Activated CD4-positive, alpha-beta memory T cell treated with anti-CD3 and anti-CD28 coated beads, Interleukin-2, amount 10 ng/mL, durations not matched to agents 7 days and 5 days (primary cell): ENCODE measurements at regions not wholly inside any gene's neighbourhood (a gene's known extent, or its start where the extent isn't known, plus 50 kb on each side); places are given as distances from the start of the nearest gene placed in this dataset.

Experiments used
- CTCF ChIA-PET: fragments of 350-600 bp; sonication (Branson Sonifier 250); formaldehyde crosslinking; loops from one replicate; lab custom pipeline; 2021; ENCODE audit warnings: antibody characterized with exemption, inconsistent platforms; lab: Charles Lee
- POLR2A ChIA-PET: fragments of 350-600 bp; sonication (Branson Sonifier 250); formaldehyde crosslinking; loops from one replicate; lab custom pipeline; 2021; ENCODE audit warnings: antibody characterized with exemption; lab: Charles Lee
- DNase-seq: peaks from one replicate; pipeline ENCODE4 v3.0.0-alpha.2; 2020
- H3K27ac Mint-ChIP-seq: one replicate; pipeline ENCODE4 v1.8.0; 2021; ENCODE audit warnings: mild to moderate bottlenecking, mixed read lengths
- H3K27me3 Mint-ChIP-seq: one replicate; pipeline ENCODE4 v1.8.0; 2021; ENCODE audit warnings: mixed read lengths
- H3K36me3 Mint-ChIP-seq: one replicate; pipeline ENCODE4 v1.8.0; 2021; ENCODE audit warnings: low read depth, mixed read lengths
- H3K4me1 Mint-ChIP-seq: one replicate; pipeline ENCODE4 v1.8.0; 2021; ENCODE audit warnings: mixed read lengths
- H3K4me3 Mint-ChIP-seq: one replicate; pipeline ENCODE4 v1.8.0; 2021; ENCODE audit warnings: mild to moderate bottlenecking, mixed read lengths
- H3K9me3 Mint-ChIP-seq: one replicate; pipeline ENCODE4 v1.8.0; 2021; ENCODE audit warnings: mixed read lengths

DNA sequence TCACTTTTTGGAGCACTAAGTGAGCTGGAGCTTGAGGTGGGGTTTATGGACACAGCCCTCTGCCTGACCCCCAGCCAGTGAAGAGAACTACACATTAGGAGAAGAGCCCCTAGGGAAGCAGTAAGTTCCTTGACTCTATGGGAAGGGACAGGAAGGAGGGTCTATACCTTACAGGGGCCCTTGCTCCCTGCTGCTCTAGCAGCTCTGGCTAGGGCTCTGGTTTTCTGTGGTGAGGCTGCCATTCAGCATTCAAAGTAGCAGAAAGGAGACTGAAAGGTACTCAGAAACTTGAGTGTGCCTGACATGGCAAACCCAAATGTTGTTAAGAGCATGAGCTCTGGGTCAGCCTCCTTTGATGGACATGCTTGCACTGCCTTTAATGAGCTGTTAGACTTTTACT, 144.0 kb upstream of the KIT start:
- no peak for DNase-seq
- Mint-ChIP-seq H3K4me1 (no peaks in the 10 kb centered on the region), H3K36me3 (no peaks in the 10 kb centered on the region), H3K9me3 (no peaks in the 10 kb centered on the region), H3K27me3 (no peaks in the 10 kb centered on the region), H3K27ac (no peak overlapping the region), H3K4me3 (no peak overlapping the region)
- CTCF ChIA-PET: no interaction called here
- POLR2A ChIA-PET: no interaction called here

GRCh38 chr4:54516556-54517215, 141.1 kb upstream of the KIT start:
- Mint-ChIP-seq H3K36me3 (no peaks in the 10 kb centered on the region), H3K4me3 (no peak overlapping the region), H3K4me1 (no peaks in the 10 kb centered on the region), H3K27ac (no peak overlapping the region), H3K27me3 (no peaks in the 10 kb centered on the region), H3K9me3 (no peaks in the 10 kb centered on the region)
- ChIA-PET CTCF (no interaction called here), POLR2A (no interaction called here)
- no peak for DNase-seq

DNA sequence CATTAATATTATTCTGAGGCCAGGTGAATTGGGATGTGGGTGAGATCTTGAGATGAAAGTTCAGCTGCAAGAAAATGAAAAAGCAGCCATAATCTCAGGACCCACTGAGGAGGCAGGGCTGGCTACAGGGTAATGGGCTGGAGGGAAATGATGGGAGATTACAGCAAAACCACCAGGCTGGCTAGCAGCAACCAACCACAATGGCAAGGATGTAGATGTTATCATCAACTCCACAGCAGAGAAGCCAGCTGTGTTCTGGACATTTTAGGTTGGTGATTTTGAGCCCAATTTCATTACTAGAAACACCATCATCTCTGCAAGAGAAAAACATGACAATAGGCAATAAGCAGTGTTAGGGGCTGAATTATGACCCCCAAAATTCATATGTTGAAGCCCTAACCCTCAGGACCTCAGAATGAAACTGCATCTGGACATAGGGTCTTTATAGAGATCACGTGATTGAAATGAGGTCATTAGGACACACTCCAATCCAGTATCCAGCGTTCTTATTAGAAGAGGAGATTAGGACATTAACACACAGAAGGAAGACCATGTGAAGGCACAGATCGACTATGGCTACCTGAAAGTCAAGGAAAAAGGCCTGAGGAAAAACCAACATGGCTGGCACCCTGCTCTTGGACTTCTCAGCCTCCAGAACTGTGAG, 139.8 kb upstream of the KIT start:
- ChIA-PET CTCF (no interaction called here), POLR2A (no interaction called here)
- no peaks in the 10 kb centered on the region for H3K36me3 Mint-ChIP-seq
- no peaks in the 10 kb centered on the region for H3K4me1 Mint-ChIP-seq
- no peaks in the 10 kb centered on the region for H3K9me3 Mint-ChIP-seq
- no peak overlapping the region for H3K27ac Mint-ChIP-seq
- DNase-seq: no peak
- H3K27me3 Mint-ChIP-seq: no peaks in the 10 kb centered on the region
- no peak overlapping the region for H3K4me3 Mint-ChIP-seq

DNA sequence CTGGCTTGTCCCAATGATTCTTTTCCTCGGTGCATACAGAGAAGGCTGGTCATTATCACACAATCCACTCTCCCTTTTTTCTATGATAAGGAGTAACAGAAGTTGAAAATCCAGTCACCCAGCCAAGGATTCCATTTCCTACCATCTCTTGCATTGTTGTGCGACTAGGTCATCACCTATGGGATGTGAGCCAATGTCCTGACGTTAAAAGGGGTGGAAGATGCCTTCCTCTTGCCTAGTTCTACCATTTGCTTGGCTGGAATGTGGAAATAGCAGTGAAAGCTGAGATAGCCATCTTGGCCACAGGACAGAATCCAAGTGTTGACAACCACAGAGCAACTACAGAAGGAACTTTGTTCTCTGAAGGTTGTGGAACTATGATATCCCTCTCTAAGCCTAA, 132.2 kb upstream of the KIT start:
- no peak for DNase-seq
- Mint-ChIP-seq H3K36me3 (no peaks in the 10 kb centered on the region), H3K4me3 (no peak overlapping the region), H3K27ac (no peak overlapping the region), H3K4me1 (no peaks in the 10 kb centered on the region), H3K9me3 (no peaks in the 10 kb centered on the region), H3K27me3 (no peaks in the 10 kb centered on the region)
- POLR2A ChIA-PET: no interaction called here
- CTCF ChIA-PET: no interaction called here

GRCh38 chr4:54526560-54526959, 131.2 kb upstream of the KIT start:
- no peak for DNase-seq
- Mint-ChIP-seq H3K4me1 (no peaks in the 10 kb centered on the region), H3K9me3 (no peaks in the 10 kb centered on the region), H3K36me3 (no peaks in the 10 kb centered on the region), H3K27me3 (no peaks in the 10 kb centered on the region), H3K27ac (no peak overlapping the region), H3K4me3 (no peak overlapping the region)
- ChIA-PET CTCF (no interaction called here), POLR2A (no interaction called here)

DNA sequence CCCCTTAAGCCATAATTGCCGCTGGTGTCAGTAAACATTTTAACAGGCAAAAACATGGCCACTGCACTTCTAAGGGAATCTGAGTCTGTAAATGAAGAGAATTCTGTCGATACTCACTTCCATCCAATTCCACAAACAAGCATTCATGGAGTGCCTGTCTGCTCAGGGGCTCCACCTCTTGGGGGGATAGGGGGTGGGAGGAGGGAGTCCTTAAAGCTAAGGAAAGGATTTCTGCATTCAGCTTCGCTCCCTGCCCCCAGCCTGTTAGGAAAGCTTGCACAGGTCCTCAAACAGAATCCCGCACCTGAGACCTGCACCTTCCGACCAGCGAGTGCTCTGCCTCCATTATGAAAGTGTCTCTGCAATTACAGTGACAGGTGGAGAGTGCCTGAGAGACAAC, 130.2 kb upstream of the KIT start:
- H3K4me3 Mint-ChIP-seq: no peak overlapping the region
- no peaks in the 10 kb centered on the region for H3K27me3 Mint-ChIP-seq
- H3K4me1 Mint-ChIP-seq: no peaks in the 10 kb centered on the region
- H3K36me3 Mint-ChIP-seq: no peaks in the 10 kb centered on the region
- ChIA-PET CTCF (no interaction called here), POLR2A (no interaction called here)
- DNase-seq: no peak
- H3K27ac Mint-ChIP-seq: no peak overlapping the region
- no peaks in the 10 kb centered on the region for H3K9me3 Mint-ChIP-seq

- H3K4me3 Mint-ChIP-seq: peak overlapping the region; percentile 37
- H3K27me3 Mint-ChIP-seq: no peaks in the 10 kb centered on the region
- ChIA-PET CTCF (no interaction called here), POLR2A (no interaction called here)
- no peaks in the 10 kb centered on the region for H3K9me3 Mint-ChIP-seq
- H3K4me1 Mint-ChIP-seq: no peaks in the 10 kb centered on the region
- H3K36me3 Mint-ChIP-seq: no peaks in the 10 kb centered on the region
- no peak overlapping the region for H3K27ac Mint-ChIP-seq
- DNase-seq: no peak
These were observed 118.2 kb upstream of the KIT start for GRCh38 chr4:54539500-54540029.

GRCh38 chr4:54540931-54541330, 116.8 kb upstream of the KIT start:
- Mint-ChIP-seq H3K9me3 (no peaks in the 10 kb centered on the region), H3K27me3 (no peaks in the 10 kb centered on the region), H3K27ac (no peak overlapping the region), H3K4me3 (no peak overlapping the region), H3K4me1 (no peaks in the 10 kb centered on the region), H3K36me3 (no peaks in the 10 kb centered on the region)
- no peak for DNase-seq
- ChIA-PET CTCF (no interaction called here), POLR2A (no interaction called here)

DNA sequence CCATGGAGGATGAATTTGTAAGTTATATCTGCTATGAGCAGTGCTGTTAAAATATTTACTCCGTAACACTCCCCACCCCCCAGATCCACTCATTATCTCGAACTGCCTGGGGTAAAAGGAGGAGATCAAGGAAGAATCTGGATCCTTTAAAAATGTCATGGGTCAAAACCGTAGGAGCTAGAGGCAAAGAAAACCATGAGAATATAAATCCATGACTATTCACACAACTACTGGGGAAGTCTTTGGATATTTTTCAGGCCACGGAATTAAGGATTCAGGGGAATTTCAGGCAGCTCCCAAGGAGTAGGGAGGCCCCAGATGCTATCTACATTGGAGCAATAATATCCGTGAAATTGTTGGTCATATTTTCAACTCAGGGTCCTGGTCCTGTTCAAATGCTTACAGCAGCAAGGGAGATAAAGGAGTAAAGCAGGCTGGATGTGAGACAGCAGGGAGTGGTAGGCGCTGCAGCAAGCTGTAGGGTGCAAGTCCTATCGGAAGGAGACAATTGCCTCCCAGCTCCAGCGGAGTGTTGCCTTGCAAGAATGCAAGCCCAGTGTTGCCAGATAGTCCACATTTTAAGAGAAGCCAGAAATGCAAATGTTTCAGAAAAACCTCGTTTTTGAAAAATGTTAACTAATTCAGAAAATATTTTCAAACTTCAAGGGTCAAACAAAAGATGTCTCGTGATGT, 116.2 kb upstream of the KIT start:
- Mint-ChIP-seq H3K27me3 (no peaks in the 10 kb centered on the region), H3K9me3 (no peaks in the 10 kb centered on the region), H3K4me3 (no peak overlapping the region), H3K4me1 (no peaks in the 10 kb centered on the region), H3K36me3 (no peaks in the 10 kb centered on the region), H3K27ac (no peak overlapping the region)
- ChIA-PET CTCF (no interaction called here), POLR2A (no interaction called here)
- DNase-seq: no peak

GRCh38 chr4:54542119-54542438, 115.7 kb upstream of the KIT start:
- Mint-ChIP-seq H3K36me3 (no peaks in the 10 kb centered on the region), H3K27me3 (no peaks in the 10 kb centered on the region), H3K27ac (no peak overlapping the region), H3K4me1 (no peaks in the 10 kb centered on the region), H3K4me3 (no peak overlapping the region), H3K9me3 (no peaks in the 10 kb centered on the region)
- ChIA-PET POLR2A (no interaction called here), CTCF (no interaction called here)
- no peak for DNase-seq

GRCh38 chr4:54542540-54543041, 115.2 kb upstream of the KIT start:
- Mint-ChIP-seq H3K27ac (no peak overlapping the region), H3K4me3 (no peak overlapping the region), H3K27me3 (no peaks in the 10 kb centered on the region), H3K36me3 (no peaks in the 10 kb centered on the region), H3K9me3 (no peaks in the 10 kb centered on the region), H3K4me1 (no peaks in the 10 kb centered on the region)
- ChIA-PET CTCF (no interaction called here), POLR2A (interaction anchor here (1.5 kb wide), 1 partner anchor 17 kb away, joined by 3 read pairs; no protein-coding TSS in a partner anchor)
- no peak for DNase-seq

DNA sequence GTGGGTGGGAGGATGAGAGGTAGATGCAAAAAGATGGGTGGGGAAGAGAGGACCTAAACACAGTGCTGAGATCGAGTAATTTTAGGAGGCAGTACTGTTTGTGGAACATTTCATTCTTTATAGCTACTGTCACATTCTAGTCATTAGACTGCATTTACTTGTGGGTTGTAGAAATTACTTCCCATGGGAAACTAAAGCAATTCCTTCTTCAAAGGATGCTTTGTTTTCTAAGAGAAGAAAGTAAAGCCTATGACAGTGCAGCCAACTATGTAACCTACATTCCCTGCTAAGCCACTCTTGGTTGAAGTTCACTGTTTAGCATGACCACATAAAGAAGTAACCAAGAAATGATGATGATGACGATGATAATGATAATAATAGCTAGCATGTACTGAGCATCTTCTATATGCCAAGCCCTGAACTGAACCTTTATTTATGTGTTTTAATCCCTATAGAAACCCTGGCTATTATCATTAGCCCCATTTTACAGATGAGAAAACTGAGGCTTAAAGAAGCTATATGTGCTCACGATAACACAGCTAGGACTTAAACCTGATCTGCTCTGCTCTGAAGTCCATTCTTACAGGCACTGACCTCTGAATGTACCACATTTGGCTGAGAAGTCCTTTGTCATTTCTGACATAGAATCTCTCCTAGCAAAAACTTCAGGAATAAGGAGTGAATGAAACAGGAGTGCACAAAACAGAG, 114.5 kb upstream of the KIT start:
- POLR2A ChIA-PET: interaction anchor here (1.5 kb wide), 1 partner anchor 16 kb away, joined by 3 read pairs; no protein-coding TSS in a partner anchor
- no peak for DNase-seq

More for the DNA sequence above, 114.5 kb upstream of the KIT start:
- no peaks in the 10 kb centered on the region for H3K27me3 Mint-ChIP-seq
- no peak overlapping the region for H3K4me3 Mint-ChIP-seq
- H3K4me1 Mint-ChIP-seq: peaks cover 2% of the 10 kb centered on the region
- H3K9me3 Mint-ChIP-seq: no peaks in the 10 kb centered on the region
- H3K36me3 Mint-ChIP-seq: no peaks in the 10 kb centered on the region
- CTCF ChIA-PET: no interaction called here
- H3K27ac Mint-ChIP-seq: no peak overlapping the region
